ENCODE measurements at regions not wholly inside any gene's neighbourhood (a gene's known extent, or its start where the extent isn't known, plus 50 kb on each side); places are given as distances from the start of the nearest gene placed in this dataset.

- TF ChIP-seq L3MBTL2 (conservative IDR thresholded peaks at IDR 0.05) (no peak), LEF1 (IDR thresholded peaks at IDR 0.05; ENCODE audit: borderline replicate concordance) (no peak), ARNT (IDR thresholded peaks at IDR 0.05) (no peak), BHLHE40 (IDR thresholded peaks at IDR 0.05; ENCODE audit: borderline replicate concordance) (no peak), FOXM1 (IDR thresholded peaks at IDR 0.05; ENCODE audit: borderline replicate concordance) (no peak)
These were observed 620.5 kb downstream of the IRX1 start for GRCh38 chr5:4216142-4216541.

All from HEK293T (cell line).